PC-3 (cell line): ENCODE measurements at regions not wholly inside any gene's neighbourhood (a gene's known extent, or its start where the extent isn't known, plus 50 kb on each side); places are given as distances from the start of the nearest gene placed in this dataset.

Source experiments
- ATAC-seq: fragments of 200-7000 bp; cut with Tn5 transposase; 2 replicates; pipeline ENCODE4 v1.9.1; 2020; ENCODE audit warnings: mild to moderate bottlenecking, moderate library complexity
- BruUV-seq: library from RNA; stranded (reverse); fragments of 400-500 nt; replicated peaks from 2 replicates; lab custom pipeline; 2021; lab: Mats Ljungman, UMichigan
- CTCF ChIA-PET: fragments of 300-600 bp; sonication (Branson Sonifier 250); formaldehyde crosslinking; loops from one replicate; lab custom pipeline; 2022; ENCODE audit warnings: antibody characterized with exemption; lab: Charles Lee
- POLR2A ChIA-PET: fragments of 300-600 bp; sonication (Branson Sonifier 250); formaldehyde crosslinking; loops from one replicate; lab custom pipeline; 2022; ENCODE audit warnings: antibody characterized with exemption; ENCODE audit not compliant: unreplicated experiment; lab: Charles Lee
- DNase-seq: peaks from one replicate; pipeline ENCODE4 v3.0.0-alpha.2; 2015
- H2AFZ ChIP-seq: fragments of 300-600 bp; sonication (generic); 2 replicates; pipeline ENCODE4 v1.6.0; 2016; ENCODE audit warnings: antibody characterized with exemption, low read length
- H3F3A ChIP-seq: fragments of 300-600 bp; sonication (generic); one replicate; pipeline ENCODE4 v1.6.0; 2017; ENCODE audit warnings: antibody characterized with exemption, low read length, control low read depth, mild to moderate bottlenecking; ENCODE audit not compliant: unreplicated experiment
- H3K27ac ChIP-seq: fragments of 300-600 bp; sonication (generic); 2 replicates; pipeline ENCODE4 v1.5.1; 2016; ENCODE audit warnings: mild to moderate bottlenecking, low read length
- H3K27me3 ChIP-seq: fragments of 300-600 bp; sonication (generic); 2 replicates; pipeline ENCODE4 v1.6.1; 2016; ENCODE audit warnings: low read length, mixed read lengths
- H3K36me3 ChIP-seq: fragments of 300-600 bp; sonication (generic); 2 replicates; pipeline ENCODE4 v1.6.1; 2016; ENCODE audit warnings: low read depth, mixed run types, low read length, mixed read lengths
- H3K4me1 ChIP-seq: fragments of 300-600 bp; sonication (generic); 2 replicates; pipeline ENCODE4 v1.5.1; 2016; ENCODE audit warnings: low read length; ENCODE audit not compliant: insufficient read depth
- H3K4me2 ChIP-seq: fragments of 300-600 bp; sonication (generic); 2 replicates; pipeline ENCODE4 v1.6.0; 2016; ENCODE audit warnings: low read length
- H3K4me3 ChIP-seq: fragments of 300-600 bp; sonication (generic); 2 replicates; pipeline ENCODE4 v1.5.1; 2016; ENCODE audit warnings: mild to moderate bottlenecking, low read length, mixed read lengths
- H3K79me2 ChIP-seq: fragments of 300-600 bp; sonication (generic); 2 replicates; pipeline ENCODE4 v1.6.1; 2017; ENCODE audit warnings: low read length, mixed read lengths
- H3K9ac ChIP-seq: fragments of 300-600 bp; sonication (generic); 2 replicates; pipeline ENCODE4 v1.6.0; 2016; ENCODE audit warnings: mild to moderate bottlenecking, low read length
- H3K9me2 ChIP-seq: fragments of 300-600 bp; sonication (generic); replicated peaks from 2 replicates; pipeline ENCODE4 v1.6.1; 2016; ENCODE audit warnings: mixed run types, low read length, mixed read lengths
- H3K9me3 ChIP-seq: fragments of 300-600 bp; sonication (generic); 2 replicates; pipeline ENCODE4 v1.6.1; 2016; ENCODE audit warnings: low read length, mixed read lengths
- H4K20me1 ChIP-seq: fragments of 300-600 bp; sonication (generic); 2 replicates; pipeline ENCODE4 v1.6.1; 2016; ENCODE audit warnings: low read length, mixed read lengths
- CTCF ChIP-seq: fragments of 300-600 bp; sonication (generic); conservative IDR thresholded peaks from 2 replicates; pipeline ENCODE4 v1.5.1; 2017; ENCODE audit warnings: antibody characterized with exemption, low read depth, mild to moderate bottlenecking, low read length
- EZH2 ChIP-seq: fragments of 300-600 bp; sonication (generic); IDR thresholded peaks from one replicate; pipeline ENCODE4 v1.6.1; 2017; ENCODE audit warnings: antibody characterized with exemption, mild to moderate bottlenecking, low read length; ENCODE audit not compliant: unreplicated experiment
- EZH2phosphoT487 ChIP-seq: fragments of 300-600 bp; sonication (generic); IDR thresholded peaks from 2 replicates; pipeline ENCODE4 v1.6.1; 2018; ENCODE audit warnings: mild to moderate bottlenecking, antibody characterized with exemption, low read length, borderline replicate concordance
- intact Hi-C: fragments of 100-400 bp; cut with micrococcal nuclease; formaldehyde crosslinking; loops from 2 replicates; pipeline ENCODE4 v1.9.0; 2023

GRCh38 chr5:104001136-104001535, 438.5 kb upstream of the NUDT12 start:
- DNase-seq (no peak), ATAC-seq (no peak)
- Histone ChIP-seq H3F3A (no peaks in the 10 kb centered on the region), H3K4me2 (no peak overlapping the region), H3K4me1 (no peaks in the 10 kb centered on the region), H3K27ac (no peak overlapping the region), H3K9me2 (no peaks in the 10 kb centered on the region), H3K4me3 (no peak overlapping the region), H3K9me3 (no peaks in the 10 kb centered on the region), H3K79me2 (no peaks in the 10 kb centered on the region), H3K9ac (no peak overlapping the region), H3K36me3 (no peaks in the 10 kb centered on the region), H4K20me1 (no peaks in the 10 kb centered on the region), H2AFZ (no peak overlapping the region), H3K27me3 (no peaks in the 10 kb centered on the region)
- intact Hi-C loops = no loop called here
- no TSS peak for BruUV-seq
- POLR2A ChIA-PET = no interaction called here
- TF ChIP-seq CTCF = no peak
- TF ChIP-seq EZH2 = no peak
- no peak for TF ChIP-seq EZH2phosphoT487
- CTCF ChIA-PET = no interaction called here

GRCh38 chr5:103993031-103993430, 430.4 kb upstream of the NUDT12 start:
- no peak for ATAC-seq
- Histone ChIP-seq H4K20me1 (no peaks in the 10 kb centered on the region), H3K27me3 (no peaks in the 10 kb centered on the region), H3K9me3 (no peaks in the 10 kb centered on the region), H3K9me2 (no peaks in the 10 kb centered on the region), H3K4me3 (no peak overlapping the region), H3K36me3 (no peaks in the 10 kb centered on the region), H3K4me1 (no peaks in the 10 kb centered on the region), H3K9ac (no peak overlapping the region), H3F3A (no peaks in the 10 kb centered on the region), H2AFZ (no peak overlapping the region), H3K4me2 (no peak overlapping the region), H3K27ac (no peak overlapping the region), H3K79me2 (no peaks in the 10 kb centered on the region)
- BruUV-seq = no TSS peak
- DNase-seq = no peak
- TF ChIP-seq EZH2 = no peak
- no peak for TF ChIP-seq CTCF
- no peak for TF ChIP-seq EZH2phosphoT487
- intact Hi-C loops = no loop called here
- CTCF ChIA-PET = no interaction called here
- POLR2A ChIA-PET = no interaction called here

DNA sequence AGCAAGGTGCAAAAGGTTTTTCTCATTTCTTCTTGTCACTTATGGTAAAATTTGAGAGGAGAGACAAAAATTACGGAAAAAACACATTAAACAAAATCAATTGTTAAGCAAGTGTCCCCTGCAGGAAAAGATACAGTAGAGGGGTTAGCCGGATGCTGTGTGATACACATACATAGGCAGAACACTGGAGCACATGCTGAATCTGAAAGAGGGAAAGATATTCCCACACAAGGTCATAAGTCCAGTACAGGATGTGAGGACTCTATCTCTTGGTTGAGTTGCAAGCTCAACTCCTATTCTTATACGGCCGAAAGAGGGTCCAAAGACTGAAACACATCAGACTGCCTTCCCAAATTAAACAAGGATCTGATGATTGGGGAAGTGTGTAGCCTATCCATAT, 427.5 kb upstream of the NUDT12 start:
- CTCF ChIA-PET = no interaction called here
- Histone ChIP-seq H3K36me3 (no peaks in the 10 kb centered on the region), H3K27ac (no peak overlapping the region), H3K4me3 (no peak overlapping the region), H4K20me1 (no peaks in the 10 kb centered on the region), H3K9me2 (no peaks in the 10 kb centered on the region), H2AFZ (no peak overlapping the region), H3K4me2 (no peak overlapping the region), H3K4me1 (no peaks in the 10 kb centered on the region), H3F3A (no peaks in the 10 kb centered on the region), H3K79me2 (no peaks in the 10 kb centered on the region), H3K9ac (no peak overlapping the region), H3K27me3 (no peaks in the 10 kb centered on the region), H3K9me3 (no peaks in the 10 kb centered on the region)
- no peak for TF ChIP-seq CTCF
- TF ChIP-seq EZH2 = no peak
- TF ChIP-seq EZH2phosphoT487 = no peak
- ATAC-seq (no peak), DNase-seq (no peak)
- POLR2A ChIA-PET = no interaction called here
- BruUV-seq = no TSS peak
- intact Hi-C loops = no loop called here
